HuH-7 (cell line): ENCODE measurements at regions not wholly inside any gene's neighbourhood (a gene's known extent, or its start where the extent isn't known, plus 50 kb on each side); places are given as distances from the start of the nearest gene placed in this dataset.
"Not testable (repeated sequence)": the region's sequence is repeated elsewhere in the genome, so short reads cannot be mapped to it uniquely, and the experiment has no call there.

Source experiments
- DNase-seq: peaks from one replicate; pipeline ENCODE4 v3.0.0; 2011; ENCODE audit warnings: low spot score

- no peak for DNase-seq
Observed at GRCh38 chr7:9071160-9071762, 637.9 kb downstream of the NXPH1 start.

GRCh38 chr7:9075774-9076173 lies 642.4 kb downstream of the NXPH1 start:
- not testable (repeated sequence) for DNase-seq

GRCh38 chr7:9082203-9082602 lies 648.8 kb downstream of the NXPH1 start:
- DNase-seq = no peak

- no peak for DNase-seq
Observed at GRCh38 chr7:9083837-9084236, 650.4 kb downstream of the NXPH1 start.

DNA sequence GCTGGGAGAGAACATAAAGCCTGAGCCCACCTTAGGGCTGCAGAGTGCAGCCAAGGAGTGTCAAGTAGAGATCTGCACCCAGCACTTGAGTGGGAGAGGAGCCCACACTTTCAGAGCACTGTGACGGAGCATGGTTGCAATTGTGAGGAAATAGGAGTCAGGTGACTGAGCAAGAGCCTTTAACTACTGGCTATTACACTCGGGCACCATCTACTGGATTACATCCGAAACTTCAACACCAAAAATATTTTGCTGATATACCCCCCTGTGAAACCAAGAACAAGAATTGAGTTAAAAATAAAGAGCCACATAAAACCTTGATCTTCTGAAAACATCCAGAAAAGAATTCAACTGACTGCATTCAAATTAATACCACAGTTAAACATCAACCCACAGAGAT lies 657.9 kb downstream of the NXPH1 start:
- DNase-seq = no peak

GRCh38 chr7:9097565-9098060 lies 664.2 kb downstream of the NXPH1 start:
- no peak for DNase-seq

DNA sequence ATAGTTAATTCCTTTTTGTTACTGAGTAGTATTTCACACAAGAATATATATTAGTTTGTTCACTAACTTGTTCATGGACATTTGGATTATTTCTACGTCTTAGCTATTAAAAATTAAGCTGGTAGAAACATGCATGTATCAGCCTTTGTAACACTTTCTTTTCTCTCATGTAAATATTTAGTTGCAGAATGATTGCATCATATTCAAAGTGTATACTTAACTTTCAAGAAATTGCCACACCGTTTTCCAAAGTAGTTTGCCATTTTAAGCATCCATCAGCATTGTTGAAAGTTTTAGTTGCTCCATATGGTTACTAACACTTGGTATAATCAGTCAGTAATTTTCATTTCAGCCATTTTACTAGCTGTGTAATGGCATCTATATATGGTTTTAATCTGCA lies 666.9 kb downstream of the NXPH1 start:
- DNase-seq = no peak

- DNase-seq = no peak
Observed at GRCh38 chr7:9102846-9103245, 669.4 kb downstream of the NXPH1 start.

DNA sequence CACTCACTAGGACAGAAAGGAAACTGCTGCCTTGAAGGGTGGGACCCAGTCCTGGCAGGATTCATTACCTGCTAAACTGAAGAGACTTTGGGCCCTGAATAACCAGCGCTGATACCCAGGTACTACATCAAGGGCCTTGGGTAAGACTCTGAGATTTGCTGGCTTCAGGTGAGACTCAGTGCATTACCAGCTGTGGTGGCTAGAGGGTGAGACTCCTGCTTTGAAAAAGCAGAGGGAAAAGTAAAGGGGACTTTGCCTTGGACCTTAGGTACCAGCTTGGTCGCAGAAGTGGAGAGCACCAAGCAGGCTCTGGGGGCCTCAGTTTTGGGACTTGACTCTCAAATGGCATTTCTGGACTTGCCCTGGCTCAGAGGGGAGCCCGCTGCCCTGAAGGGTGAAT lies 673.3 kb downstream of the NXPH1 start:
- no peak for DNase-seq

- no peak for DNase-seq
Observed at GRCh38 chr7:9120331-9120730, 686.9 kb downstream of the NXPH1 start.

- DNase-seq = no peak
Observed at GRCh38 chr7:9124320-9124719, 690.9 kb downstream of the NXPH1 start.

DNA sequence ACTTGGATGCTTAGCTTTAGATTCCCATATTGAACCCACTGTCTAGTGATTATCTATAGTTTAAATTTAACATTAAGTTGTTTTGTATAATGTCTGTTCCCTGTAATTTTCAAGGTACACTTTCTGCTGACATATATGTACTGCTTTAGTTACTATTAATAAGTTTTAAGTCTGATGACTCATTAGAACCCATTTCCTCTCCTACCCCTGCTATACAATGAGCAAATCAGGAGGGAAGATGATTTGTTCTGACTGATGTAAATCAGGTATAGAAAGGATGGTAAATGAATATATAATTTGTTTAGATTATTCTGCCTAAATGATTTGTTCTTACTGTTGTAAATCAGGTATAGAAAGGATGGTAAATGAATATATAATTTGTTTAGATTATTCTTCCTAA lies 691.8 kb downstream of the NXPH1 start:
- DNase-seq = no peak

DNA sequence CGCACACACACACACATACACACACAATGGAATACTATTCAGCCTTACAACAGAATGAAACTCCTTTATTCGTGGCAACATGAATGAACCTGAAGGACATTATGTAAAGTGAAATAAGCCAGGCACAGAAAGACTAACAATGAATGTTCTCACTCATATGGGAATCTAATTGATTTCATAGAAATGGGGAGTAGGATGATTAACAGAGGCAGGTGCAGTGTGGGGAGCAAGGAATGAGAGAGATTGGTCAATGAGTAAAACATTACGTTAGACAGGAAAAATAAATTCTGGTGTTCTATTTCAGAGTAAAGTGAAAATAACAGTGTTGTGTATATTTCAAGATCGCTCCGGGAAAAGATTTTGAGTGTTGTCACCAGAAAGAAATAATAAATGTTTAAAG lies 694.5 kb downstream of the NXPH1 start:
- DNase-seq = no peak

DNA sequence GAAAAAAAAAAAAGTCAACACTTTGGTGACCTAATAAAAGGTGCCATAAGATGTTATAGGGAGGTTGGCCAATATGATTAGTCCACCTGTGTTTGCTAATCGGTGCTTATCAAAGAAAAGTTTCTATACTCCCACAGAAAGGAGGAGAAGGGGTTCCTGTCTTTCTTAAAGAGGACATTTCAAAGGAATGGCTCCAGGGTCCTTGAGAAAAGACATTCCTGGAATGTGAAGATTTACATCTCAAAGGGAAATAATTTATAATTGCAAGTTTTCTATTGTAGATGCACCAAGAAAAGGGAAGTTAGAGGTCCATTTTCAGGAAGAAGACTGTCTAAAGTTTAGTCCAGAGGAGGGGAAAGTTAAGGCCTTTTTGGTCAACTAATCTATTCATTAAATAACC lies 715.3 kb downstream of the NXPH1 start:
- DNase-seq = no peak

GRCh38 chr7:9149499-9150082 lies 716.2 kb downstream of the NXPH1 start:
- DNase-seq = no peak

GRCh38 chr7:9163691-9164090 lies 730.3 kb downstream of the NXPH1 start:
- DNase-seq = not testable (repeated sequence)

DNA sequence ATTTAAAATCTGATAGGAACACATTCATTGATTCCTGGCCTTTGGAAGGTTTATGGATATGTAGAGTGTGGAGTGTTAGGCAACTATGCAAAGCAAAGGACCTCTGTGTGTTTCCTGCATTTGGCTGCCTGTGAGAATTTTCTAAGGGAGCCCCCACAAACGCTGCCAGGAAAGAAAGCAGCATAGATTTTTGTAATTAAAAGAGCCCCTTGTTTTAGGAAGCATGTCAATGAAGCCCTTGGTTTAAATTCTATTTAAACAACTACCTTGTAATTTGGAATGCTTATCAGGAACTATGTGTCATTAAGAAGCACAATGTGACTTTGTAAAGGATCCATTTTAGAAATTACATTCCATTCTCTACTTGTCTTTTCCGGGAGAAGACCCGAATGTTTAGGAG lies 742.5 kb downstream of the NXPH1 start:
- DNase-seq = no peak

GRCh38 chr7:9181356-9181755 lies 747.9 kb downstream of the NXPH1 start:
- no peak for DNase-seq

GRCh38 chr7:9186730-9187129 lies 753.3 kb downstream of the NXPH1 start:
- DNase-seq = no peak

DNA sequence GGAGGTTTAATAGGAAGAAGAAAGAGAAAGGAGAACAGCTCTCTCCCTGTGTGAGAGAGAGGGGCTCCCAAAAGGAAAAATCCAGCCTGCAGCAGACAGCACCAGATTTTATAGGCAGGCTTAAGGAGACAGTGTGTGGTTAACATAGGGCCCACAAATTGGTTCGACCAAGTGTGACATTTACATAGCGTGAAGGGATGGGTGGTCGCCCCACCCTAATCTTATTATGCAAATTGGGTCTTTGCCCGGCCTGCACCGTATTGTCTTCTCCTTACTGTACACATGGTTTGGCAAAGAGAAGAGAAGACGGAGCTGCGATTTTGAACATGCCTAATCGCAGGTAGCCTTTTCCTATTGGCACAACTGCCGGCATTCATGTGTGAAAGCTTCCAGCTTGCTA lies 756.3 kb downstream of the NXPH1 start:
- DNase-seq = no peak

- no peak for DNase-seq
Observed at GRCh38 chr7:9192969-9193368, 759.6 kb downstream of the NXPH1 start.

- no peak for DNase-seq
Observed at GRCh38 chr7:9200626-9201025, 767.2 kb downstream of the NXPH1 start.

GRCh38 chr7:9201928-9202327 lies 768.5 kb downstream of the NXPH1 start:
- DNase-seq = no peak

GRCh38 chr7:9204571-9204970 lies 771.2 kb downstream of the NXPH1 start:
- DNase-seq = no peak
